Skeletal muscle cell (primary cell): ENCODE measurements at regions not wholly inside any gene's neighbourhood (a gene's known extent, or its start where the extent isn't known, plus 50 kb on each side); places are given as distances from the start of the nearest gene placed in this dataset.

ENCODE experiments used
- DNase-seq: peaks from one replicate; pipeline ENCODE4 v3.0.0-alpha.2; 2010; ENCODE audit warnings: low read depth
- H3K4me3 ChIP-seq: 2 replicates; pipeline ENCODE4 v1.5.1; 2011; ENCODE audit warnings: low read depth, mild to moderate bottlenecking, control low read depth, low read length, moderate library complexity

GRCh38 chr20:60203451-60203850 lies 245.2 kb downstream of the CDH26 start:
- DNase-seq, result no peak
- H3K4me3 ChIP-seq, result no peak overlapping the region

DNA sequence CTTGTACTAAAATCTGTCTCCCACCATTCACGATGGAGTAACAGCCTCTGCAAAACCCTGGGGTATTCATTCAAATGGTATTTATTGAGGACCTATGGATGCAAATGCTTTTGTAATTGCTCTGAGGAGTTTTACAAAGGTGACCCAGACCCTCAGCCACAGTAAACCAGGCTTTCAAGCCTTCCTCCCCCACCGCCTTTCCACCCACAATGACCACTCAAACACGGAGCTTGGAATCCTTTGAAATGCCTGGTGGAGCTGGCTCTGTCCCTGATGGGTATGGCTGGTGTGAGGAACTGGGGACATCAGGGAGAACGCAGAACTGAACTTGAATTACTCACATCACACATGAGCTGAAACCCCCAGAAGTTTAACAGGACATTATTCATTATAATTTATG lies 246.4 kb downstream of the CDH26 start:
- no peak overlapping the region for H3K4me3 ChIP-seq

GRCh38 chr20:60206259-60206658 lies 248.0 kb downstream of the CDH26 start:
- H3K4me3 ChIP-seq, result no peak overlapping the region
- DNase-seq, result no peak

More for the DNA sequence above, 246.4 kb downstream of the CDH26 start:
- DNase-seq, result no peak

DNA sequence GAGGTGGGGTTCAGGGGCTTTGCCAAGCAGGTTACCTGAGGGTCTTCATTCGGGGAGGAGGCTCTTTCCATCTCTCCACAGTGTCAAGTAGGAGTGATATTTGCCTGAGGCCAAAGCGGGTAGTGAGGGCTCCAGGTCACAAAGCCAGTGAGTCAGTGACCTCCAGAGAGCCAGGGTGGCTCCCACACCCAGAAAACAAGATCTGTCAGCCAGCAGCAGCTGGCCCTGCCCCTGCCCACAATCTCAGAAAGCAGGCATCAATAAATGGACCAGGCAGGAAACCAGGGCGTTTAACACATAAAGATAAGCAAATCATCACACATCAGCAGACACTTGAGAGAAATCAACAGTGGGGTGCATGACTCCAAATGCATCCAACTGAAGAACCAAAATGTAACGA lies 250.8 kb downstream of the CDH26 start:
- H3K4me3 ChIP-seq, result no peak overlapping the region
- no peak for DNase-seq

- no peak overlapping the region for H3K4me3 ChIP-seq
- no peak for DNase-seq
Measured at GRCh38 chr20:60210779-60211617, 252.8 kb downstream of the CDH26 start.

DNA sequence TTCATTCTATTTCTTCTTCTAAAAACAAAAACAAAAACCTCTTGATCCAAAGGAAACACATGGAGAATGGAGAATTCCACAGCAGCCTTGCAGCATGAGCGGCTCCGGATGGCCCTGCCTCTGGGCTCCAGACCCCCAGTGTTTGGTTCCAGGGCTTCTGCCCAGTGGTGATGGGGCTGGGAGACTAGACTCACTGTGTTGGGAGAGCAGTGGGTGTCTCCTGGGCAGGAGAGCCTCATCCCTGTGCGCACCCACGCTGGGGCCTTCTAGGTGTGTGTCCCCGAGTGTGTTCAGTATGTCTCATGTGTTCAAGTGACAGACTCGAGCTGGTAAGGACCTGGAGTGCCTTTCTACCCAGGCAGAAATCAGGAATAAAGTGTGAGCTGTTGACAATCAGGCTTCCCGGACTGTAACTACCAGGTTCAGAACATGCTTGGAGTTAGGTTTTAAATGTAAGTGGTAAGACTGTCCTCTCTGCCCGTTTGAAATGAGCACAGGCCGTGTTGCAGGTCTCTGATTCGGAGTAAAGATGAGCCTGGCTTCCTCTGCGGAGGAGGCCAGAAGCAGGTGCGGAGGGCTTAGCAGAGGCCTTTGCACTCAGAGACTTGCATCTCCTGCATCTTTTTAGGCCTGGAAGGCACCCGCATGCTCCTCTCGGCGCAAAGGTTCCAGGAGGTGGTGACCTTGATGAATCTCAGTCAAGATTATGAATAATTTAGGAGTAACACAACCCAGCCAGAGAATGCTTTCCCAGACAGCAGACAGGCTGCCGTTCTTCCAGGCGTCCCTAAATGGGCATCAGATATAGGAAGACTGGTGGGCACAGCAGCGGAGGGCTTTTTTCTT lies 253.6 kb downstream of the CDH26 start:
- DNase-seq, result no peak
- no peak overlapping the region for H3K4me3 ChIP-seq

DNA sequence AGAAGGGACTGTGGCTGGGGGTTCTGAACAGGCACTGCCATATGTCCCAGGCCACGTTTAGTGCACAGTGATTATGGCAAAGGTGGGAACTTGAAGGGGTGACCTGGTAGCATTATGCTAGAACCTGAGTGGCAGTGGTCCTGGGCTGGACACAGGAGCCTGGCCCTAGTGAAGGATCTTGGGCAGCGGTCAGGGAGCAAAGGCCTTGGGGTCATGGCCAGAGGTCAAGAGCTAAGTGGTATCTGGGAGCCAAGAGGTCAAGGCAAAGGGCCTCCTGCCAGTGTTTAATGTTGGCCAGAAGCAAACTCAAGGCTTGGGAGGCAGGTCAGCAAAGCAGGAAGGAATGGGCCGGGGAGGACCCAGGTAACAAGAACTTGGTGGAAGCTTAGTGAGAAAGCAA lies 254.5 kb downstream of the CDH26 start:
- no peak for DNase-seq
- H3K4me3 ChIP-seq, result no peak overlapping the region

- H3K4me3 ChIP-seq, result no peak overlapping the region
- no peak for DNase-seq
Measured at GRCh38 chr20:60213126-60213893, 255.1 kb downstream of the CDH26 start.

DNA sequence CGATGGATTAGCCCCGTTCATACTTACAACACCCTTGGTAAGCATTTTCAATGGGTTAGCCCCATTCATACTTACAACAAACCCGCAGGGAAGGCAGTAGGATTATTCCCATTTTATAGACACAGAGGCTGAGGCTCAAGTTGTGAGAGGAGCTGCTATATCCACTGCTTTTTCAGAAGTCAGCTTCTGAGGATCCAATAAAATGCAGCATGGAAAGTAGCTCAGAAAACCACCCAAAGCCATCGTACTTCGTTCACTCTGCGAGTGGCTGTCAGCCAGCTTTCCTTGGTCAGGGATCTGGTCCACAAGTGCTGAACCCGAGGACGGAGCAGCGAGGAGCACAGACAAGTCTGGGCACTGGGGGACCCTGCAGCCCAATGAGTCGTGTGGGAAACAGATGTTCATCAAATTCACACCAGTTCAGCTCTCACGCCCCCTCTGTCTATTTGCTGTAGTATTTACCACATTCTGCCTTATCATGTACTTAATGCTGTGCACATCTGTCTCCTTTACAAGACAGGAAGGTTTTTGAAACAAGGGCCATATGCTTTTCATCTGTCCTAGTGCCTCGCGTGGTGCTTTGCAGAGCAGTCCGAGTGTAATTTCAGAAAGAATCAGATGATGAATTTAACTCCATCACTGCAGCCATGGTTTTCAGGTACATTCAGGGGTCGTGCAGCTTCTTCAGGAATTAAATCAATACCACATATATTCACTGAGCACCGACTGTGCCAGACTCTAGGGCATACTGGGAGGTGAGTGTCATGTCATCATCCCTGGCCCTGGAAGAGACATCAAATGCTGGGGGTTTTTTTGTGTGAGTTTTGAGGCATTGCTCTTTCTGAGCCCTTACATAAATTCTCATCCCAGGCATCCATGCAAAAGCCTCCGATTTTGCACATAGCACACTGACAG lies 256.9 kb downstream of the CDH26 start:
- no peak for DNase-seq
- H3K4me3 ChIP-seq, result no peak overlapping the region

DNA sequence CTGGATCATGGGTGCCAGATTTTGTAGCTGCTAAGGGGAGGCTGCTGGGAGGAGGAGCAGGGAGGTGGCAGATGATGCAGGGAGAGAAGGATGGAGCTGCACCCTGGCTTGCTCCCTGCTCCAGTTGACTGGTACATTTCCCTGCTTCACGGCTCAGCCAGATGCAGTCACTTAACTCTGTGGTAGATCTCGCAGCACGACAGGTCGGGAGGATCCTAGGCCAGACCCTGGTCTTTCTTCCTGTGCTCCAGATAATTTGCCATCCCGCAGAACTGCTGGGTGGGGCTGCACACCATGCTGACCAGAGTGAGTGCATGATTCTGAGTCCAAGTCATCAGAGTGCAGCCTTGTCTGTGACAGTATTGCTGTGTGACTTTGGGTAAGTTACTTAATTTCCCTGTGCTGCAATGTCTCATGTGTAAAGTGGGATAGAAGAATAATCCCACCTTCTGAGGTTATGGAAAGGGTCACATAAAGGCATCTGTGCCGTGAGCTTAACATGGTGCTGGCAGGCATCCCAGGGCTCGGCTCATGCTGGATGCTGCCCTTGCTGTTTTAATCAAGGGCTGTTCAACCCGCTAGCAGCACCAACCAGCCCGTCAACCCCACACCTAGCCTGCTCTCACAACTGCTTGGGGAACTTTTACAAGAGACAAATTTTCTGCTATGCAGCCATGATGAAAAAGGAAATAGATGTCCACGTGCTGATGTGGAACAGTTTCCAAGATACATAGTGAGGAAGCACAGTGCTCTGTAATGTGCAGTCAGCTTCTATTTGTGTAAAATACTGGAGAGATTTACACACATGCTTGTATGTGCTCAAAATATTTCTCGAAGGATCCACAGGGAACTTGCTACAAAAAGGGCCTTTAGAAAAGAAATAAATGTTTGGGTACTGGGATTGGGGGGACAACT lies 257.9 kb downstream of the CDH26 start:
- no peak overlapping the region for H3K4me3 ChIP-seq
- no peak for DNase-seq

DNA sequence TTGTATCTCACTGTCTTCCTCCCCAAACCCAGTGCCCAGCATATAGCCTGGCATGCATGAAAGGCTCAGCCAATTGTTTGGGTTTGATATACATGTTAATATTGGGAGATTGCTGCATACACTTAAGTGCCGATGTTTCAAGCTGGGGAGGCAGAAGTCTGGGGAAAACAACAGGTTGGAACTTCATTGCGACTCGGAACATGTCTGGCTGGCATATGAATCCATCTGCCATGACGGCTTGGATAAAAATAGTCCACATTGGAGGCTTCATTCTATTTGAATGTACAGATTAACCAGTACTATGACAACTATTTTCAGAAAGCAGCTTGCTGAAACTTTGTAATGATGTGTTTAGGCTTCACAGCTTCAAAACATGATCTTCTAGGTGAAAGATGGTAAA lies 261.0 kb downstream of the CDH26 start:
- H3K4me3 ChIP-seq, result no peak overlapping the region
- no peak for DNase-seq

DNA sequence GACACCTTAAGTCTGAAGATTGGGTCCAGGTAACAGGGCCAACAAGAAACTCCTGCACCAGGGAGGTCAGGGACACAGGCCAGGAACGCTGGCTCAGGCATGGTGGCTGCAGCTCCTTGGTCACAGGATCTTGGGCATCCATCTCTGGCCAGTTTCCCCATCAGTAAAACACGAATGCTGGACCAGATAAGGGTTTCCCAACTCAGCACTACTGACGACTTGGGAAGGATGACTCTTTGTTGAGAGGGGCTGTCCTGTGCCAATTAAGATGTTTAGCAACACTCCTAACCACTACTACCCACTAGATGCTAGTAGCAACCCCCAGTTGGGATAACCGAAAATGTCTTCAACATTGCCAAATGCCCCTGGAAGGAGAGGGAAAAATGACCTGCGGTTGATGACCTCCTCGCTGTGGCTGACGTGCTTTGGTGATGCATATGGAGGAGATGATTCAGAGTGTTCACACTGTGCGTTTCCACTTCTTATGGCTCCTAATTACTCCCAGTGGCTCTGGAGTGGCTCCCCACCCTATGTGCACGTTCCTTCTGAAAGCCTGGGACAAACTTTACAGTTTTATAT lies 261.9 kb downstream of the CDH26 start:
- no peak overlapping the region for H3K4me3 ChIP-seq
- DNase-seq, result no peak

GRCh38 chr20:60220706-60221105 lies 262.5 kb downstream of the CDH26 start:
- no peak for DNase-seq
- H3K4me3 ChIP-seq, result no peak overlapping the region

DNA sequence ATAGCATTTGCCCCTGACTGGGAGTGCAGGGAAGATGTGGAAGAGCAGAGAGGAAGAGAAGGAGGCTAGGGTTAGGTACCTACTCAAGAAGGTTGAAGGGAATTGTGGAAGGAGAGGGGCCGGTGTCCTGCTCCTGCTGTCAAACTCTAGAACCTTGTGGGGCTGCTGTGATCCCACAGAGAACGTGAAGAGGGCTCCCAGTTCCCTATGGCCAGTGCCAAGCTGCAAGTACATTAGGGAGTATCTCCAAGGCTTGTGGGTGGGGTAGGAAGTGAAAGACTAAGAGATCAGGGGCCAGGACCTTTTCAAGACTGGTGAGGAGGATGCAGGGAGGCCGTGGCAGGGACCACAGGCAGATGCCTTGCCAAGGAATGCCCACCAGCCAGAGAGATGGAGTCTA lies 263.4 kb downstream of the CDH26 start:
- DNase-seq, result no peak

DNA sequence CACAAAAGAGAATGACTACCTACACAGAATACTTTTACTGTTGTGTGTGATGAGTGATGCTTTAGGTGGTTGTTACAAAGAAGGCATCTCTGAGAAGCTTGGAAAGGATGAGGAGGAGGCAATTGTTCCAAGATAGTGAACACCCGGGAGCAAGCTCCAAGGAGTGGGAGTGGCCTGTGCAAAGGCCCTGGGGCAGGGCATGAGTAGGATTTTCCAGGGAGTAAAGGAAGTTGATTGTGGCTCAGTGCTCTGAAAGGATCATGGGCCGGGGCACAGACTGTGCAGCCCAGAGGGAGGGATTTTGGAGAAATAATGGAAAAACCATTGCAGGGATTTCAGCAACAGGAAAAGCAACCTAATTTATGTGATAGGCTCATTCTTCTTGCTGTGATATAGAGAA lies 264.3 kb downstream of the CDH26 start:
- no peak for DNase-seq

More for the DNA sequence above, 263.4 kb downstream of the CDH26 start:
- no peak overlapping the region for H3K4me3 ChIP-seq

GRCh38 chr20:60223174-60223573 lies 265.0 kb downstream of the CDH26 start:
- DNase-seq, result no peak
- no peak overlapping the region for H3K4me3 ChIP-seq

More for the DNA sequence above, 264.3 kb downstream of the CDH26 start:
- no peak overlapping the region for H3K4me3 ChIP-seq

DNA sequence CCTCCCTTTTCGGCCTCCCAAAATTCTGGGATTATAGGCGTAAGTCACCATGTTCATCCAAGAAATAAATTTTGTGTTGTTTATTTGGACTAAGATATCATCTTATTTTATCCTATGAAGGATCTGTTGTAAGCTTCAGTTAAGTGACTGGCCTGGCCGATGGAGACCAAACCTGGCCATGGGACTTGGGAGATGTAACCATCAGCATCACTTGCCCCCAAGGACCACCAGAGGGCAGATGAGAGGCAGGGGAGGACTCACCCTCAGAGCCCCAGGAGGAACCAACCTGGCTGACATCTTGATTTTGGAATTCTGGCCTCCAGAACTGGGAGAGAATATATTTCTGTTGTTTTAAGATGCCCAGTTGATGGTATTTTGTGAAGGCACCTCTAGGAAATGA lies 266.7 kb downstream of the CDH26 start:
- no peak for DNase-seq
- no peak overlapping the region for H3K4me3 ChIP-seq

GRCh38 chr20:60228255-60228654 lies 270.0 kb downstream of the CDH26 start:
- H3K4me3 ChIP-seq, result no peak overlapping the region
- no peak for DNase-seq
